Esophagus squamous epithelium (tissue), 4 donors: ENCODE measurements at regions not wholly inside any gene's neighbourhood (a gene's known extent, or its start where the extent isn't known, plus 50 kb on each side); places are given as distances from the start of the nearest gene placed in this dataset.

ENCODE experiments used
- POLR2A ChIP-seq, 4 donors: fragments of 450-650 bp; IDR thresholded peaks; one replicate each; pipeline ENCODE4 v1.6.1; 2017; ENCODE audit warnings: antibody characterized with exemption in 4 of 4, mild to moderate bottlenecking in 4 of 4, moderate library complexity in 3 of 4
- TF ChIP-seq, protein P1 (sequence below), 6 experiments: fragments of 450-650 bp in 4 of 6; fragments of 200-600 bp in 2 of 6; sonication (generic) in 2 of 6; IDR thresholded peaks; one replicate each; pipeline ENCODE4 v1.5.1; 2016 to 2019; ENCODE audit warnings: antibody characterized with exemption in 6 of 6, mild to moderate bottlenecking in 4 of 6, moderate library complexity in 4 of 6

DNA sequence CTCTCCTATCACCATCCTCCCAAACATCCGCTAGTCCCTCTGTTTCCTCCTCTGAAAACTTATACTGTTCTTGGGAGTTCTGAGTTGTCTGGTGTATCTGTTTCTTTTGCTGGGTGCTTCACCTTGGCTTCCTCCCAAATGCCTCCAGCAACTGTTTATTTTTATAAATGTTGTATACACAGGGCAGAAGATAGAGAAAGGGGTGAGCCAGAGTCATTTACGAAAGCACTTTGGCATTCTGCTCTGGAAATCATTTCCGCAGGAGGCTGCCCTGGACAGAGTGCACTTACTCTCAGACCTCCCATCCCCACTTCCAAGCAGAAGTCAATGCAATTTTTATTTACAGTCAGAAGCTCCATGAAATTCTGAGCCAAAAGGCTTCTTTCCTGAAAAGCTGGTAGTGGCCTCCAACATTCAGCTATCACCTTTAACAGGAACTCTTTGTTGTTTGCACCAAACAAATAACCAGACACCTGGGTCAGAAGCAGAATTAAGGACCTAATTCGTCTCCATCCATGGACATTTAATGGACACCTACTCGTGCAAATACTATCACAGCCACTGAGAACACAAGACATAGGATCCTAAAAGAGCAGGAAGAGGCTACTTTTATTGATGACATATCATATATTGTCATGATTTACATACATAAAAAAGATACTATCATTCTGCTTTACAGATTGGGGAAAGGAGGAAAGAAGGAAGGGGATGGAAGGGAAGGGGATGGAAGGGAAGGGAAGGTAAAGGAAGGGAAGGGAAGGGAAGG lies 229.5 kb upstream of the PAPPA start:
- TF ChIP-seq, protein P1, sequence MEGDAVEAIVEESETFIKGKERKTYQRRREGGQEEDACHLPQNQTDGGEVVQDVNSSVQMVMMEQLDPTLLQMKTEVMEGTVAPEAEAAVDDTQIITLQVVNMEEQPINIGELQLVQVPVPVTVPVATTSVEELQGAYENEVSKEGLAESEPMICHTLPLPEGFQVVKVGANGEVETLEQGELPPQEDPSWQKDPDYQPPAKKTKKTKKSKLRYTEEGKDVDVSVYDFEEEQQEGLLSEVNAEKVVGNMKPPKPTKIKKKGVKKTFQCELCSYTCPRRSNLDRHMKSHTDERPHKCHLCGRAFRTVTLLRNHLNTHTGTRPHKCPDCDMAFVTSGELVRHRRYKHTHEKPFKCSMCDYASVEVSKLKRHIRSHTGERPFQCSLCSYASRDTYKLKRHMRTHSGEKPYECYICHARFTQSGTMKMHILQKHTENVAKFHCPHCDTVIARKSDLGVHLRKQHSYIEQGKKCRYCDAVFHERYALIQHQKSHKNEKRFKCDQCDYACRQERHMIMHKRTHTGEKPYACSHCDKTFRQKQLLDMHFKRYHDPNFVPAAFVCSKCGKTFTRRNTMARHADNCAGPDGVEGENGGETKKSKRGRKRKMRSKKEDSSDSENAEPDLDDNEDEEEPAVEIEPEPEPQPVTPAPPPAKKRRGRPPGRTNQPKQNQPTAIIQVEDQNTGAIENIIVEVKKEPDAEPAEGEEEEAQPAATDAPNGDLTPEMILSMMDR (IDR thresholded peaks at IDR 0.05) = no peak
- TF ChIP-seq POLR2A (IDR thresholded peaks at IDR 0.05) = no peak
